GM12875 (cell line): ENCODE measurements at regions not wholly inside any gene's neighbourhood (a gene's known extent, or its start where the extent isn't known, plus 50 kb on each side); places are given as distances from the start of the nearest gene placed in this dataset.

ENCODE experiments used
- H3K4me3 ChIP-seq: one replicate; pipeline ENCODE4 v1.5.1; 2011; ENCODE audit warnings: low read depth, low read length, control low read depth
- TF ChIP-seq, protein P1 (sequence below): IDR thresholded peaks from 2 replicates; pipeline ENCODE4 v1.5.1; 2011; ENCODE audit warnings: low read depth, mild to moderate bottlenecking, control low read depth, inconsistent platforms, low read length, moderate library complexity, borderline replicate concordance; ENCODE audit not compliant: insufficient read depth

DNA sequence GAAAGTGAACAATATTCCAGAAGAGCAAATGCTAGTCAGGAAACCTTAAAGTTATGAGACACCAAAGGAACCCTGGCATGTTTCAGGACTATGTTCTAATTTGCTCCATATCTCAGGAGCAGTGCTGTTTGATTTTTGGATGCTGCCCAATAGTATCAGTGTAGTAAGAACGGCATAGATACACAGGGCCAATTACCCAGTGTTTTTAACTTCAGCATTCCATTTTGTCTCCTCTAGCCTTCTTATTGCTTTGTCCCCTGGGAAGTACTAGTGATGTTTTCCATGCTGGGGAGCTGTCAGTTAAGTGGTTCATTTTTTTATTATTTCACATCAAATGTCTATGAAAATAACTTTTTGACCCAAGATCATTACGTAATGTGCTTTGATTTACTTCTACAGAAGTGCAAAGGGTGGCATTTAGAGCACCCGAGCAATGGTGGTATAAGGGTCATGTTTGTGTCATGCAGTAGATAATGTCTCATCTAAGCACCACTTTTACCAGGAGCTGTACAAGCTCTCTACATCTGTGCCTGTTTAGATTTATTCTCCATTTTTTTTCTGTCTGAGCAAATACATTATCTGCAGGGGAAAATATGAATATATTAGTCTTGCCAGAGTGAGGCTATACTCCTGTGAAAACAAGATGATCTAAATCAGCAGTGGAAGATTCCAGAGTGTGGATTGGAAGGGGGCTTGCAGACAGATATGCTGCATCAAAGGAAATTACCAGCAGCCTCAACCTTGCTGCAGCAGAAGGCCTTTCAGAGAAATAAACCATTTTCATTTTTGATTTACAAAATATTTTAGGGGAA, 198.8 kb upstream of the OPRM1 start:
- TF ChIP-seq, protein P1, sequence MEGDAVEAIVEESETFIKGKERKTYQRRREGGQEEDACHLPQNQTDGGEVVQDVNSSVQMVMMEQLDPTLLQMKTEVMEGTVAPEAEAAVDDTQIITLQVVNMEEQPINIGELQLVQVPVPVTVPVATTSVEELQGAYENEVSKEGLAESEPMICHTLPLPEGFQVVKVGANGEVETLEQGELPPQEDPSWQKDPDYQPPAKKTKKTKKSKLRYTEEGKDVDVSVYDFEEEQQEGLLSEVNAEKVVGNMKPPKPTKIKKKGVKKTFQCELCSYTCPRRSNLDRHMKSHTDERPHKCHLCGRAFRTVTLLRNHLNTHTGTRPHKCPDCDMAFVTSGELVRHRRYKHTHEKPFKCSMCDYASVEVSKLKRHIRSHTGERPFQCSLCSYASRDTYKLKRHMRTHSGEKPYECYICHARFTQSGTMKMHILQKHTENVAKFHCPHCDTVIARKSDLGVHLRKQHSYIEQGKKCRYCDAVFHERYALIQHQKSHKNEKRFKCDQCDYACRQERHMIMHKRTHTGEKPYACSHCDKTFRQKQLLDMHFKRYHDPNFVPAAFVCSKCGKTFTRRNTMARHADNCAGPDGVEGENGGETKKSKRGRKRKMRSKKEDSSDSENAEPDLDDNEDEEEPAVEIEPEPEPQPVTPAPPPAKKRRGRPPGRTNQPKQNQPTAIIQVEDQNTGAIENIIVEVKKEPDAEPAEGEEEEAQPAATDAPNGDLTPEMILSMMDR, result no peak
- H3K4me3 ChIP-seq, result no peak overlapping the region

DNA sequence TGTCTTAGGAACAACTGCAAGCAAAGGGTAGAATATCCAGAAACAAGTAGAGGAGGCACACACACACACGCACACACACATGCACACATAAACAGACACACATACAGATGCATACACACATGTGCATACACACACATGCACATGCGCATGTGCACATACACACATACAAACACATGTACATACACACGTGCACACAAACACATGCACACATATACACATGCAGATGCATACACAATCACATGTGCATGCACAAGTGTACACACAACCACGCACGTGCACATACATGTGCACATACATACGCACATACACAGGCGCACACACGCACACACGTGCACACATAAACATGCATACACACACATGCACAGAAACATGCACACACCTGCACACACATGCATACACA, 206.5 kb upstream of the OPRM1 start:
- no peak overlapping the region for H3K4me3 ChIP-seq
- TF ChIP-seq, protein P1, result no peak

DNA sequence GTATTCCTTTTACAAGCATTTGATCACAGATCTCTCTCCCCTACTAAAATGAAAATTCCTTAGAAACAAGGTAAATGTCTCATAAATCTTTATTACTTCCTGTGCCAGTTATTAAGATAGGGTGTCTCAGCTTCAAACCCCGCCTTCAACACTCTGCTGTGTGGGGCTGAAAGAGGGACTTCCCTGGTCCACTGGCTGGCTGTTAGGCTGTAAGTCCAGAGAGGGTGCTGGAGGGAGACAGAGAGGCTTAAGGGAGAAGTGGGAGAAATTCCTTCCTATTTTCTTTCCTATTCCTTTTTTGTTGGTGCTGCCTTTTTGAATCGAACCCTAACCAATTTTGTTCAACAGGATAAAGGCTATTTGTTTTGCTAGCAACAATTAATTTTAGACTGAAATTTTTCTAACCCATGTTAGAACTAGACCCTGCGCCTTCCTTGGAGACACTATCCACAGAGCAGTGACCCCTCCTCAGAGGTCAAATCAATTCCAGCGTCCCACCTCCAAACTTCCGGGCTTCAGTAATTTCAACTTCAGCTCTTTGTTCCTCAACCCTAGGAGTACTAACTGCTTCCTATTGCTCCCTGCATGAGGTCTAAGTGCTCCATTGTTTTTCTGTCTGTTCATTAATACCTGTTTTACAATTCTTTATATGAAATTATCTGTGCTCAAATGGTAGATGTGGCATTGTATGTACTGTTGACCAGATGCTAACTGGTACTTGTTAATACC, 207.5 kb upstream of the OPRM1 start:
- no peak overlapping the region for H3K4me3 ChIP-seq
- TF ChIP-seq, protein P1, result no peak

DNA sequence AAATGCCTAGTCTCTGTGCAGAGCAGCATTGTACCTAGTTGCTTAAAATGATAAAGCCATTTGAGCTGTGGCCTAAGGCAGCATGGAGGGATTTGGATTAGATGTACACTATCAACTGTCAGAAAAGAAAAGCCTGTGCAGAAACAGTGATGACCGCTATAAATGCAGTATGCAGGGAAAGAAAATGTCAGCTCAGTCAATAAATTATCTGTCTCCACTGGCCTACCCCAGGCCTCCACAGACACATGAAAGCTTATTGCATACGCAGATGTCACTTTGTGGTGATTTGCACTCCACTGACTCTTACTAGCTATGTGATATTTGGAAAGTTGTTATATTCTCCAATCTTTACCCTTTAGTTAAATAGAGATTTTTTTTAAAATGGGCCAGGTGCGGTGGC, 221.9 kb upstream of the OPRM1 start:
- TF ChIP-seq, protein P1, result no peak

DNA sequence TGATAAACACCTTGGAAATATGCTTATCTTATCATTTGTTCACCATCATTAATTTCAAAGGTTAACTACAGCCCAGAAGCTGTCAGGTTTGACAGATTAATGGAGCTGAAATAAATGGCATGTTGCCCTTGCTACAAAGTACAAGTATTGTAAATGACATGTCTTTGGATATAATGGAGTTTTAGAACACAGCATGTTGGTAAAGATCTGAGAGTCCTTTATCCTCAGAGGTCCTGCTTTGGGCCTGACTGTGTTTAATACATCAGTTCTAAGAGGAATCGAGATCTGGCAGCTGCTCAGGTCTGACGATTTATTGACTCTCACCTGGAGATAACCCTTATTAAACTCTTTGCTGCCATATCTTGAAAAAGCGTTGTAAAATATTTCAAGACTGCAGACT, 222.7 kb upstream of the OPRM1 start:
- TF ChIP-seq, protein P1, result no peak
- no peak overlapping the region for H3K4me3 ChIP-seq

More for the DNA sequence above, 221.9 kb upstream of the OPRM1 start:
- H3K4me3 ChIP-seq, result no peak overlapping the region

DNA sequence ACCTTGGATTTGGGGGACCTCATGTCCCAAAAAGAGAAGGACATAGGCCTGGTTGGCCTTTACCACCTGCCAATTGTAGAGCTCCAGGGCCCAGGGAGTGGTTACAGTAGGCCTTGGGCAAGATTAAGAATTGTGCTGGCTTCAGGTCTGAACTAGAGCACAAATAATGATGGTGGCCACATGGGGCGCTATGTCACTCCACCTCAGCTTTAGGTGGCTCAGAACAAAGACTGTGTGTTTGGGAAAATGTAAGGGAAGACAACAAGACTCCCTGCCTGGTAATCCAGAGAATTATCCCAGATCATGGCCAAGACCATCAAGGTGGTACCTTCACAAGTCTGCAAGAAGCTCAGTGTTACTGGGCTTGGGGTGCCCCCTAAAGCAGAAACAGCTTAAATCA, 224.9 kb upstream of the OPRM1 start:
- TF ChIP-seq, protein P1, result peak; percentile 18; the same call in 1 of the 2 replicates

More for the DNA sequence above, 224.9 kb upstream of the OPRM1 start:
- H3K4me3 ChIP-seq, result no peak overlapping the region
